Neural cell (in vitro differentiated cells): ENCODE measurements at regions not wholly inside any gene's neighbourhood (a gene's known extent, or its start where the extent isn't known, plus 50 kb on each side); places are given as distances from the start of the nearest gene placed in this dataset.

ENCODE experiments used
- EP300 ChIP-seq: fragments of 450-650 bp; conservative IDR thresholded peaks from 2 replicates; pipeline ENCODE4 v1.6.1; 2014; ENCODE audit warnings: antibody characterized with exemption, mild to moderate bottlenecking, moderate library complexity; ENCODE audit not compliant: poor library complexity, severe bottlenecking
- EZH2 ChIP-seq: fragments of 200-600, 300-800 bp; shearing (Covaris generic), sonication (generic); IDR thresholded peaks from 2 replicates; pipeline ENCODE4 v1.6.1; 2014; ENCODE audit warnings: antibody characterized with exemption, low read length, borderline replicate concordance, mild to moderate bottlenecking; ENCODE audit not compliant: insufficient read depth, poor library complexity, severe bottlenecking
- MXI1 ChIP-seq: fragments of 450-650 bp; conservative IDR thresholded peaks from 2 replicates; pipeline ENCODE4 v1.6.1; 2014; ENCODE audit warnings: antibody characterized with exemption, mild to moderate bottlenecking; ENCODE audit not compliant: poor library complexity, severe bottlenecking
- POLR2AphosphoS5 ChIP-seq: IDR thresholded peaks from 2 replicates; pipeline ENCODE4 v1.6.1; 2012
- RAD21 ChIP-seq: fragments of 450-650 bp; conservative IDR thresholded peaks from 2 replicates; pipeline ENCODE4 v1.6.1; 2014; ENCODE audit warnings: antibody characterized with exemption, mild to moderate bottlenecking, moderate library complexity
- SMC3 ChIP-seq: fragments of 450-650 bp; conservative IDR thresholded peaks from 2 replicates; pipeline ENCODE4 v1.6.1; 2014; ENCODE audit warnings: antibody characterized with exemption, mild to moderate bottlenecking, moderate library complexity; ENCODE audit not compliant: poor library complexity
- TAF1 ChIP-seq: IDR thresholded peaks from 2 replicates; pipeline ENCODE4 v1.6.1; 2012; ENCODE audit warnings: low read depth
- TF ChIP-seq, protein P1 (sequence below): fragments of 450-650 bp; IDR thresholded peaks from 2 replicates; pipeline ENCODE4 v1.5.1; 2014; ENCODE audit warnings: antibody characterized with exemption, mild to moderate bottlenecking, moderate library complexity; ENCODE audit not compliant: poor library complexity, severe bottlenecking
- TF ChIP-seq, protein P2 (sequence below): IDR thresholded peaks from 2 replicates; pipeline ENCODE4 v1.6.1; 2012; ENCODE audit warnings: borderline replicate concordance

DNA sequence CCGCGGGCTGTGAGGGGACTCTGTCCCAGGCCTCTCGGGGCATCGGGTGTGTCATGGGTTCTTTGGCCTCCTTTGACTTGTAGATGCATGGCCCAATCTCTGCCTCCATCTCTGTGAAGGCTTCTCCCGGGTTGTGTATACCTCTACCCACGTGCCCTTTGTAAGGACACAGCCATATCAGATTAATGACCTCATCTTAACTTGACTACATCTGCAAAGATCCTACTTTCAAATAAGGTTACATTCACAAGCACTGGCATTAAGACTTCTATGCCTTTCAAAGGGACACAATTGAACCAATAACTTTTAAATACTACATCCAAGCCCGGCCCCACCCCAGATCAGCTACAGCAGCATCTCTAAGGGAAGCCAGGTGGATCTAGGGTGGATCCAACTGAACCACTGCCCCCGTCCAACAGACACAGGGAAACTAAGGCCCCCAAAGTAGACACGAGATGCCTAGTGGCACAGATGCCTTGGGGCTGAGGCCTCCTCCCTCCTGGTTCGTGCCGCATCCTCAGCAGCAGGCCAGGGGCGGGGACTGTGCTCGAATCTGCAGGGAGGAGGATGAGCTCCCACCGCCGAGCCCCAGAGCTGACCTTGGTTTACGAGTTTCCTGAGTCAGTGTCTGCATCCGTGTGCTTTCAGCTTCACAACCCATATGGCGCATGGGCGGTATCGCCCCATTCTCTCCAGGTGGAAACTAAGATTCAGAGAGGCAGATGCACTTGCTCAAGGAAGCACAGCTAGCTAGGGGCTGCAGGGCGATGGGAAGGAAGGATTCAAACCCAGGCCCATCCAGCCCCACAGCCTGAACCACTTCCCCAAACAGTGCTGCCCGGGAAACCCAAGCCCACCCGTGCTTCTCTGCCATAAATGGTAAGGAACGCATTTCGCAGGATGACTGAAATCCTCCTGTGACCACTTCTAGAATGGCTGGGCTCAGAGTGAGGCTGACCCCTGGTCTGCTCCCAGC is 353.3 kb downstream of the C16orf95 start:
- TF ChIP-seq, protein P1, sequence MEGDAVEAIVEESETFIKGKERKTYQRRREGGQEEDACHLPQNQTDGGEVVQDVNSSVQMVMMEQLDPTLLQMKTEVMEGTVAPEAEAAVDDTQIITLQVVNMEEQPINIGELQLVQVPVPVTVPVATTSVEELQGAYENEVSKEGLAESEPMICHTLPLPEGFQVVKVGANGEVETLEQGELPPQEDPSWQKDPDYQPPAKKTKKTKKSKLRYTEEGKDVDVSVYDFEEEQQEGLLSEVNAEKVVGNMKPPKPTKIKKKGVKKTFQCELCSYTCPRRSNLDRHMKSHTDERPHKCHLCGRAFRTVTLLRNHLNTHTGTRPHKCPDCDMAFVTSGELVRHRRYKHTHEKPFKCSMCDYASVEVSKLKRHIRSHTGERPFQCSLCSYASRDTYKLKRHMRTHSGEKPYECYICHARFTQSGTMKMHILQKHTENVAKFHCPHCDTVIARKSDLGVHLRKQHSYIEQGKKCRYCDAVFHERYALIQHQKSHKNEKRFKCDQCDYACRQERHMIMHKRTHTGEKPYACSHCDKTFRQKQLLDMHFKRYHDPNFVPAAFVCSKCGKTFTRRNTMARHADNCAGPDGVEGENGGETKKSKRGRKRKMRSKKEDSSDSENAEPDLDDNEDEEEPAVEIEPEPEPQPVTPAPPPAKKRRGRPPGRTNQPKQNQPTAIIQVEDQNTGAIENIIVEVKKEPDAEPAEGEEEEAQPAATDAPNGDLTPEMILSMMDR: no peak
- TF ChIP-seq MXI1 (no peak), EZH2 (no peak), TAF1 (no peak), SMC3 (no peak), RAD21 (no peak), POLR2AphosphoS5 (no peak), EP300 (no peak)
- TF ChIP-seq, protein P2, sequence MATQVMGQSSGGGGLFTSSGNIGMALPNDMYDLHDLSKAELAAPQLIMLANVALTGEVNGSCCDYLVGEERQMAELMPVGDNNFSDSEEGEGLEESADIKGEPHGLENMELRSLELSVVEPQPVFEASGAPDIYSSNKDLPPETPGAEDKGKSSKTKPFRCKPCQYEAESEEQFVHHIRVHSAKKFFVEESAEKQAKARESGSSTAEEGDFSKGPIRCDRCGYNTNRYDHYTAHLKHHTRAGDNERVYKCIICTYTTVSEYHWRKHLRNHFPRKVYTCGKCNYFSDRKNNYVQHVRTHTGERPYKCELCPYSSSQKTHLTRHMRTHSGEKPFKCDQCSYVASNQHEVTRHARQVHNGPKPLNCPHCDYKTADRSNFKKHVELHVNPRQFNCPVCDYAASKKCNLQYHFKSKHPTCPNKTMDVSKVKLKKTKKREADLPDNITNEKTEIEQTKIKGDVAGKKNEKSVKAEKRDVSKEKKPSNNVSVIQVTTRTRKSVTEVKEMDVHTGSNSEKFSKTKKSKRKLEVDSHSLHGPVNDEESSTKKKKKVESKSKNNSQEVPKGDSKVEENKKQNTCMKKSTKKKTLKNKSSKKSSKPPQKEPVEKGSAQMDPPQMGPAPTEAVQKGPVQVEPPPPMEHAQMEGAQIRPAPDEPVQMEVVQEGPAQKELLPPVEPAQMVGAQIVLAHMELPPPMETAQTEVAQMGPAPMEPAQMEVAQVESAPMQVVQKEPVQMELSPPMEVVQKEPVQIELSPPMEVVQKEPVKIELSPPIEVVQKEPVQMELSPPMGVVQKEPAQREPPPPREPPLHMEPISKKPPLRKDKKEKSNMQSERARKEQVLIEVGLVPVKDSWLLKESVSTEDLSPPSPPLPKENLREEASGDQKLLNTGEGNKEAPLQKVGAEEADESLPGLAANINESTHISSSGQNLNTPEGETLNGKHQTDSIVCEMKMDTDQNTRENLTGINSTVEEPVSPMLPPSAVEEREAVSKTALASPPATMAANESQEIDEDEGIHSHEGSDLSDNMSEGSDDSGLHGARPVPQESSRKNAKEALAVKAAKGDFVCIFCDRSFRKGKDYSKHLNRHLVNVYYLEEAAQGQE: no peak
